ENCODE measurements at regions not wholly inside any gene's neighbourhood (a gene's known extent, or its start where the extent isn't known, plus 50 kb on each side); places are given as distances from the start of the nearest gene placed in this dataset.

- DNase-seq = no peak
Measured at GRCh38 chr12:132424811-132425210, 65.1 kb upstream of the FBRSL1 start.

- no peak for DNase-seq
Measured at GRCh38 chr12:132423820-132424645, 65.9 kb upstream of the FBRSL1 start.

- no peak for DNase-seq
Measured at GRCh38 chr12:132423251-132423819, 66.6 kb upstream of the FBRSL1 start.

GRCh38 chr12:132422381-132423043 lies 67.4 kb upstream of the FBRSL1 start:
- no peak for DNase-seq

GRCh38 chr12:132422040-132422380 lies 67.9 kb upstream of the FBRSL1 start:
- DNase-seq = no peak

- DNase-seq = no peak
Measured at GRCh38 chr12:132419631-132420246, 70.2 kb upstream of the FBRSL1 start.

- no peak for DNase-seq
Measured at GRCh38 chr12:132418393-132418925, 71.5 kb upstream of the FBRSL1 start.

- no peak for DNase-seq
Measured at GRCh38 chr12:132417741-132418140, 72.2 kb upstream of the FBRSL1 start.

GRCh38 chr12:132416827-132417226 lies 73.1 kb upstream of the FBRSL1 start:
- DNase-seq = no peak

GRCh38 chr12:132416121-132416673 lies 73.8 kb upstream of the FBRSL1 start:
- no peak for DNase-seq

- no peak for DNase-seq
Measured at GRCh38 chr12:132415327-132416120, 74.4 kb upstream of the FBRSL1 start.

GRCh38 chr12:132414634-132415326 lies 75.2 kb upstream of the FBRSL1 start:
- peak; percentile 95 for DNase-seq

GRCh38 chr12:132413931-132414588 lies 75.9 kb upstream of the FBRSL1 start:
- DNase-seq = no peak

- DNase-seq = no peak
Measured at GRCh38 chr12:132411457-132411856, 78.5 kb upstream of the FBRSL1 start.

GRCh38 chr12:132410849-132411248 lies 79.1 kb upstream of the FBRSL1 start:
- DNase-seq = no peak

GRCh38 chr12:132410296-132410625 lies 79.7 kb upstream of the FBRSL1 start:
- no peak for DNase-seq

- no peak for DNase-seq
Measured at GRCh38 chr12:132409495-132410295, 80.3 kb upstream of the FBRSL1 start.

- DNase-seq = no peak
Measured at GRCh38 chr12:132408626-132409494, 79.5 kb upstream of the GALNT9 start.

GRCh38 chr12:132407992-132408391 lies 78.6 kb upstream of the GALNT9 start:
- DNase-seq = no peak
